ENCODE measurements at regions not wholly inside any gene's neighbourhood (a gene's known extent, or its start where the extent isn't known, plus 50 kb on each side); places are given as distances from the start of the nearest gene placed in this dataset.

- no peak overlapping the region for H3K9ac ChIP-seq (ENCODE audit: extremely low read depth, insufficient read length, low read length)
- no peak overlapping the region for H3K18ac ChIP-seq (ENCODE audit: insufficient read length, low read depth, low read length)
- no peak overlapping the region for H2BK5ac ChIP-seq (ENCODE audit: insufficient read length, low read length)
- no peak overlapping the region for H2AFZ ChIP-seq (ENCODE audit: low read length)
- no peaks in the 10 kb centered on the region for H4K20me1 ChIP-seq (ENCODE audit: control insufficient read depth, insufficient read depth, insufficient read length)
- H3T11ph ChIP-seq (ENCODE audit: low read length) = no peak overlapping the region
- no peaks in the 10 kb centered on the region for H3K36me3 Mint-ChIP-seq (ENCODE audit: insufficient read depth in 1 of 3, low read depth in 3 of 3)
- H3K4ac ChIP-seq (ENCODE audit: low read depth, low read length) = no peak overlapping the region
- H2BK20ac ChIP-seq (ENCODE audit: low read depth, low read length, poor library complexity, severe bottlenecking) = no peak overlapping the region
- no peak overlapping the region for H2BK15ac ChIP-seq (ENCODE audit: low read depth, low read length)
- no peak overlapping the region for H2AK5ac ChIP-seq (ENCODE audit: insufficient read length, low read length)
- no peaks in the 10 kb centered on the region for H3K9me3 ChIP-seq (ENCODE audit: control insufficient read depth, low read depth, low read length)
- H2BK120ac ChIP-seq (ENCODE audit: low read depth, low read length, poor library complexity, severe bottlenecking) = no peak overlapping the region
- H3K4me1 ChIP-seq (ENCODE audit: insufficient read depth, low read length) = no peaks in the 10 kb centered on the region; the same call in 1 of the 2 replicates
- no peaks in the 10 kb centered on the region for H3K79me1 ChIP-seq (ENCODE audit: insufficient read depth, low read depth, low read length, poor library complexity, severe bottlenecking)
- H2BK12ac ChIP-seq (ENCODE audit: insufficient read length, low read depth, low read length) = no peak overlapping the region
- H3K23me2 ChIP-seq (ENCODE audit: insufficient read length, low read depth, low read length, poor library complexity, severe bottlenecking) = no peaks in the 10 kb centered on the region
- 0 out of 7 replicates have a peak overlapping the region, but pooled peaks of 1 of the 3 experiments have one; percentile 14 for H3K27ac Mint-ChIP-seq
- no peak overlapping the region for H3K56ac ChIP-seq (ENCODE audit: insufficient read length, low read depth, low read length)
- no peak overlapping the region for H3K23ac ChIP-seq (ENCODE audit: insufficient read length, low read depth, low read length)
- H3K4me1 Mint-ChIP-seq = no peaks in the 10 kb centered on the region
- H3K27me3 Mint-ChIP-seq (ENCODE audit: low read depth) = no peaks in the 10 kb centered on the region
- no CpG with 5 or more reads among the region's 2 CpGs for WGBS (ENCODE audit: extremely low coverage, insufficient read length, low lambda C conversion rate)
- H3K27ac ChIP-seq (ENCODE audit: insufficient read length, low read depth, low read length) = no peak overlapping the region
- H3K14ac ChIP-seq (ENCODE audit: insufficient read depth, low read length) = no peak overlapping the region
- no peaks in the 10 kb centered on the region for H3K79me2 ChIP-seq (ENCODE audit: insufficient read depth, low read length)
- H4K91ac ChIP-seq (ENCODE audit: insufficient read length, low read depth, low read length) = no peak overlapping the region
- no peak for DNase-seq
- no peak overlapping the region for H4K5ac ChIP-seq (ENCODE audit: insufficient read length, low read depth, low read length)
- H3K27me3 ChIP-seq (ENCODE audit: insufficient read depth, low read length) = no peaks in the 10 kb centered on the region
- peaks cover 0 to 4% of the 10 kb centered on the region in 2 experiments; a peak in 1 of 5 replicates for H3K9me3 Mint-ChIP-seq
- no peak overlapping the region for H3K4me3 Mint-ChIP-seq
- no peak overlapping the region for H3K4me2 ChIP-seq (ENCODE audit: insufficient read depth, insufficient read length, low read length)
- TF ChIP-seq CTCF (conservative IDR thresholded peaks at IDR 0.05) = no peak
- H4K8ac ChIP-seq (replicated peaks; ENCODE audit: insufficient read length, low read depth, low read length) = no peak overlapping the region
These were observed 220.8 kb upstream of the PCSK5 start for GRCh38 chr9:75669721-75670120.

All from H9 (cell line).